ENCODE measurements at regions not wholly inside any gene's neighbourhood (a gene's known extent, or its start where the extent isn't known, plus 50 kb on each side); places are given as distances from the start of the nearest gene placed in this dataset.
A peak's percentile ranks its signal among the peaks of the same experiment; 100 is the strongest.

GRCh38 chr5:125210242-125210947 lies 464.0 kb upstream of the ZNF608 start:
- Histone ChIP-seq H3K4me3 (ENCODE audit: low read depth, low read length) (no peak overlapping the region), H3K27ac (peak overlapping the region; percentile 56), H3K27me3 (ENCODE audit: insufficient read depth, low read depth, severe bottlenecking) (no peaks in the 10 kb centered on the region), H3K9me3 (ENCODE audit: severe bottlenecking) (no peaks in the 10 kb centered on the region), H3K36me3 (no peaks in the 10 kb centered on the region)
- DNase-seq, result no peak
- no peak for TF ChIP-seq CTCF (IDR thresholded peaks at IDR 0.05; ENCODE audit: low read depth, low read length)

GRCh38 chr5:125214080-125214479 lies 467.6 kb upstream of the ZNF608 start:
- no peak for DNase-seq
- H3K4me3 ChIP-seq (ENCODE audit: low read depth, low read length), result no peak overlapping the region
- H3K36me3 ChIP-seq, result no peaks in the 10 kb centered on the region
- no peaks in the 10 kb centered on the region for H3K9me3 ChIP-seq (ENCODE audit: severe bottlenecking)
- no peak overlapping the region for H3K27ac ChIP-seq
- no peaks in the 10 kb centered on the region for H3K27me3 ChIP-seq (ENCODE audit: insufficient read depth, low read depth, severe bottlenecking)
- TF ChIP-seq CTCF (IDR thresholded peaks at IDR 0.05; ENCODE audit: low read depth, low read length), result no peak

- H3K36me3 ChIP-seq, result no peaks in the 10 kb centered on the region
- no peak for TF ChIP-seq CTCF (IDR thresholded peaks at IDR 0.05; ENCODE audit: low read depth, low read length)
- no peak for DNase-seq
Measured at GRCh38 chr5:125215593-125215992, 469.2 kb upstream of the ZNF608 start.

GRCh38 chr5:125219710-125220109 lies 473.3 kb upstream of the ZNF608 start:
- Histone ChIP-seq H3K4me3 (ENCODE audit: low read depth, low read length) (no peak overlapping the region), H3K36me3 (no peaks in the 10 kb centered on the region), H3K27me3 (ENCODE audit: insufficient read depth, low read depth, severe bottlenecking) (no peaks in the 10 kb centered on the region), H3K9me3 (ENCODE audit: severe bottlenecking) (no peaks in the 10 kb centered on the region), H3K27ac (no peak overlapping the region)
- no peak for TF ChIP-seq CTCF (IDR thresholded peaks at IDR 0.05; ENCODE audit: low read depth, low read length)
- no peak for DNase-seq

More at GRCh38 chr5:125215593-125215992, 469.2 kb upstream of the ZNF608 start:
- no peak overlapping the region for H3K4me3 ChIP-seq (ENCODE audit: low read depth, low read length)
- no peaks in the 10 kb centered on the region for H3K27me3 ChIP-seq (ENCODE audit: insufficient read depth, low read depth, severe bottlenecking)
- no peaks in the 10 kb centered on the region for H3K9me3 ChIP-seq (ENCODE audit: severe bottlenecking)
- no peak overlapping the region for H3K27ac ChIP-seq

- H3K9me3 ChIP-seq (ENCODE audit: severe bottlenecking), result no peaks in the 10 kb centered on the region
- DNase-seq, result no peak
- H3K27ac ChIP-seq, result no peak overlapping the region
- no peak overlapping the region for H3K4me3 ChIP-seq (ENCODE audit: low read depth, low read length)
- H3K36me3 ChIP-seq, result no peaks in the 10 kb centered on the region
- H3K27me3 ChIP-seq (ENCODE audit: insufficient read depth, low read depth, severe bottlenecking), result no peaks in the 10 kb centered on the region
- TF ChIP-seq CTCF (IDR thresholded peaks at IDR 0.05; ENCODE audit: low read depth, low read length), result no peak
Measured at GRCh38 chr5:125220284-125220683, 473.8 kb upstream of the ZNF608 start.

All from WERI-Rb-1 (cell line).